H9 (cell line): ENCODE measurements at regions not wholly inside any gene's neighbourhood (a gene's known extent, or its start where the extent isn't known, plus 50 kb on each side); places are given as distances from the start of the nearest gene placed in this dataset.

ENCODE experiments used
- DNase-seq: peaks from one replicate; pipeline ENCODE4 v3.0.0-alpha.2; 2017
- H2AFZ ChIP-seq: one replicate; pipeline ENCODE4 v1.6.1; 2013; ENCODE audit warnings: mild to moderate bottlenecking, low read length, control low read depth, moderate library complexity
- H2AK5ac ChIP-seq: 2 replicates; pipeline ENCODE4 v1.6.1; 2013; ENCODE audit warnings: low read length, control low read depth, mixed read lengths; ENCODE audit not compliant: insufficient read length
- H2BK120ac ChIP-seq: one replicate; pipeline ENCODE4 v1.6.1; 2013; ENCODE audit warnings: low read depth, mild to moderate bottlenecking, low read length, control low read depth, inconsistent platforms; ENCODE audit not compliant: poor library complexity, severe bottlenecking
- H2BK12ac ChIP-seq: 2 replicates; pipeline ENCODE4 v1.6.1; 2013; ENCODE audit warnings: low read length, control low read depth, mixed read lengths, low read depth; ENCODE audit not compliant: insufficient read length
- H2BK15ac ChIP-seq: 2 replicates; pipeline ENCODE4 v1.6.1; 2013; ENCODE audit warnings: low read depth, low read length, control low read depth
- H2BK20ac ChIP-seq: one replicate; pipeline ENCODE4 v1.6.1; 2013; ENCODE audit warnings: low read depth, mild to moderate bottlenecking, low read length, control low read depth, inconsistent platforms; ENCODE audit not compliant: poor library complexity, severe bottlenecking
- H2BK5ac ChIP-seq: 2 replicates; pipeline ENCODE4 v1.6.1; 2013; ENCODE audit warnings: low read length, control low read depth, mixed read lengths; ENCODE audit not compliant: insufficient read length
- H3K14ac ChIP-seq: 2 replicates; pipeline ENCODE4 v1.6.1; 2013; ENCODE audit warnings: low read length, control low read depth; ENCODE audit not compliant: insufficient read depth
- H3K18ac ChIP-seq: 2 replicates; pipeline ENCODE4 v1.6.1; 2013; ENCODE audit warnings: low read depth, mild to moderate bottlenecking, mixed read lengths, low read length, control low read depth; ENCODE audit not compliant: insufficient read length
- H3K23ac ChIP-seq: 2 replicates; pipeline ENCODE4 v1.6.1; 2013; ENCODE audit warnings: low read length, control low read depth, mixed read lengths, low read depth; ENCODE audit not compliant: insufficient read length
- H3K23me2 ChIP-seq: 2 replicates; pipeline ENCODE4 v1.6.1; 2013; ENCODE audit warnings: low read depth, mild to moderate bottlenecking, mixed read lengths, low read length, control low read depth; ENCODE audit not compliant: insufficient read length, poor library complexity, severe bottlenecking
- H3K27ac ChIP-seq: 2 replicates; pipeline ENCODE4 v1.5.1; 2013; ENCODE audit warnings: low read length, control low read depth, mixed read lengths, low read depth; ENCODE audit not compliant: insufficient read length
- H3K27me3 ChIP-seq: 2 replicates; pipeline ENCODE4 v1.6.1; 2013; ENCODE audit warnings: low read length, control low read depth, inconsistent platforms; ENCODE audit not compliant: insufficient read depth
- H3K4ac ChIP-seq: 2 replicates; pipeline ENCODE4 v1.6.1; 2013; ENCODE audit warnings: low read depth, mild to moderate bottlenecking, control low read depth, inconsistent platforms, low read length, moderate library complexity
- H3K4me1 ChIP-seq: 2 replicates; pipeline ENCODE4 v1.6.1; 2013; ENCODE audit warnings: low read length, control low read depth, inconsistent platforms; ENCODE audit not compliant: insufficient read depth
- H3K4me2 ChIP-seq: 2 replicates; pipeline ENCODE4 v1.6.1; 2013; ENCODE audit warnings: low read length, control low read depth, mixed read lengths; ENCODE audit not compliant: insufficient read length, insufficient read depth
- H3K56ac ChIP-seq: 2 replicates; pipeline ENCODE4 v1.6.1; 2013; ENCODE audit warnings: low read depth, mild to moderate bottlenecking, mixed read lengths, low read length, control low read depth; ENCODE audit not compliant: insufficient read length
- H3K79me1 ChIP-seq: 2 replicates; pipeline ENCODE4 v1.6.1; 2013; ENCODE audit warnings: low read depth, mild to moderate bottlenecking, moderate library complexity, low read length, control low read depth, inconsistent platforms; ENCODE audit not compliant: insufficient read depth, poor library complexity, severe bottlenecking
- H3K79me2 ChIP-seq: 2 replicates; pipeline ENCODE4 v1.6.1; 2013; ENCODE audit warnings: low read length, control low read depth, inconsistent platforms; ENCODE audit not compliant: insufficient read depth
- H3K9ac ChIP-seq: 2 replicates; pipeline ENCODE4 v1.6.1; 2013; ENCODE audit warnings: low read length, control low read depth, mixed read lengths; ENCODE audit not compliant: insufficient read length; ENCODE audit errors: extremely low read depth
- H3K9me3 ChIP-seq: one replicate; pipeline ENCODE4 v1.6.1; 2013; ENCODE audit warnings: low read depth, low read length, inconsistent platforms; ENCODE audit not compliant: control insufficient read depth
- H3T11ph ChIP-seq: one replicate; pipeline ENCODE4 v1.6.1; 2013; ENCODE audit warnings: mild to moderate bottlenecking, low read length, control low read depth, inconsistent platforms
- H4K20me1 ChIP-seq: one replicate; pipeline ENCODE4 v1.6.1; 2013; ENCODE audit not compliant: control insufficient read depth, insufficient read length, insufficient read depth
- H4K5ac ChIP-seq: 2 replicates; pipeline ENCODE4 v1.6.1; 2013; ENCODE audit warnings: low read depth, mild to moderate bottlenecking, mixed read lengths, low read length, control low read depth; ENCODE audit not compliant: insufficient read length
- H4K8ac ChIP-seq: replicated peaks from 2 replicates; pipeline ENCODE4 v1.6.1; 2013; ENCODE audit warnings: low read length, control low read depth, mixed read lengths, low read depth; ENCODE audit not compliant: insufficient read length
- H4K91ac ChIP-seq: 2 replicates; pipeline ENCODE4 v1.6.1; 2013; ENCODE audit warnings: low read depth, mild to moderate bottlenecking, moderate library complexity, mixed read lengths, low read length, control low read depth; ENCODE audit not compliant: insufficient read length
- H3K27ac Mint-ChIP-seq, 3 experiments: 2 replicates in 2 of 3; 3 replicates in 1 of 3; pipeline ENCODE4 v1.8.0; 2020 to 2021; ENCODE audit warnings: mixed read lengths in 3 of 3, mild to moderate bottlenecking in 1 of 3, moderate library complexity in 1 of 3
- H3K27me3 Mint-ChIP-seq: 2 replicates; pipeline ENCODE4 v1.8.0; 2021; ENCODE audit warnings: low read depth, mild to moderate bottlenecking, moderate library complexity, mixed read lengths
- H3K36me3 Mint-ChIP-seq, 3 experiments: 2 replicates in 2 of 3; 3 replicates in 1 of 3; pipeline ENCODE4 v1.8.0; 2020 to 2021; ENCODE audit warnings: low read depth in 3 of 3, mixed read lengths in 3 of 3; ENCODE audit not compliant: insufficient read depth in 1 of 3
- H3K4me1 Mint-ChIP-seq, 2 experiments: 2 replicates each; pipeline ENCODE4 v1.8.0; 2020; ENCODE audit warnings: mixed read lengths in 2 of 2
- H3K4me3 Mint-ChIP-seq, 2 experiments: 2 replicates in 1 of 2; 3 replicates in 1 of 2; pipeline ENCODE4 v1.8.0; 2020 to 2021; ENCODE audit warnings: mild to moderate bottlenecking in 2 of 2, mixed read lengths in 2 of 2, moderate library complexity in 1 of 2
- H3K9me3 Mint-ChIP-seq, 2 experiments: 2 replicates in 1 of 2; 3 replicates in 1 of 2; pipeline ENCODE4 v1.8.0; 2020; ENCODE audit warnings: mild to moderate bottlenecking in 2 of 2, mixed read lengths in 2 of 2, moderate library complexity in 1 of 2
- WGBS: extraction: QIAGEN DNeasy Blood & Tissue Kit; methylation state at CpG from one replicate; pipeline ENCODE4 v1.1.7; 2013; ENCODE audit warnings: missing lambda C conversion rate, low lambda C conversion rate, mixed read lengths; ENCODE audit not compliant: insufficient read length; ENCODE audit errors: extremely low coverage; 5-methylcytosine and 5-hydroxymethylcytosine counted together
- TF ChIP-seq, protein P1 (sequence below): fragments of 200-600 bp; sonication (generic); conservative IDR thresholded peaks from 3 replicates; pipeline ENCODE4 v1.8.0; 2021; ENCODE audit warnings: antibody characterized with exemption, mild to moderate bottlenecking

DNA sequence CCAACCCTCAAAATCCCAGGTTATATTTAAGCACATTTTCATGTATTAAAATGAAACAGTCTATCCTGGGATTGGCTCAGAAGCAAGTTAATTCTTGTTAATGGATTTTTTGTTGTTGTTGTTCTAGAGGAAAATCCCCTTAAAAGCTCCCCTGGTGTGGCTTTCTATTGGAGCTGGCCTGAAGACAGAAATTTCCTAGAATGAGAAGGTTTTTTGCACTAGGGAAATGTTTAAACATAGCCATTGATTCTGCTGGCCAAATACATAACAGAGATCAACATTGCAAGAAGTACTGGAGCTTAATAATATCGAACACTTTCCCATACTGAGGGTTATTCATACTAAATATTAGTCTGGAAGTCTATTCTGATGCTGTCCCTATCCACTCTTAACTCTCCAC lies 148.8 kb upstream of the PCDH18 start:
- H2AFZ ChIP-seq: no peak overlapping the region
- Mint-ChIP-seq H3K9me3 (peaks cover 0 to 4% of the 10 kb centered on the region in 2 experiments; a peak in 1 of 5 replicates), H3K36me3 (peaks cover 0 to 11% (median 6%) of the 10 kb centered on the region in 3 experiments; a peak in 4 of 7 replicates), H3K27me3 (no peaks in the 10 kb centered on the region), H3K4me1 (peaks cover 16 to 21% of the 10 kb centered on the region in 2 experiments), H3K27ac (peak overlapping the region in 1 of 3 experiments; percentile 80; a peak in 2 of 7 replicates), H3K4me3 (no peak overlapping the region)
- H3T11ph ChIP-seq: no peak overlapping the region
- H3K23ac ChIP-seq: no peak overlapping the region
- no peak overlapping the region for H3K27ac ChIP-seq
- no peaks in the 10 kb centered on the region for H3K4me1 ChIP-seq
- H2BK15ac ChIP-seq: no peak overlapping the region
- H2AK5ac ChIP-seq: no peak overlapping the region
- H4K91ac ChIP-seq: no peak overlapping the region
- H3K79me1 ChIP-seq: no peaks in the 10 kb centered on the region
- TF ChIP-seq, protein P1, sequence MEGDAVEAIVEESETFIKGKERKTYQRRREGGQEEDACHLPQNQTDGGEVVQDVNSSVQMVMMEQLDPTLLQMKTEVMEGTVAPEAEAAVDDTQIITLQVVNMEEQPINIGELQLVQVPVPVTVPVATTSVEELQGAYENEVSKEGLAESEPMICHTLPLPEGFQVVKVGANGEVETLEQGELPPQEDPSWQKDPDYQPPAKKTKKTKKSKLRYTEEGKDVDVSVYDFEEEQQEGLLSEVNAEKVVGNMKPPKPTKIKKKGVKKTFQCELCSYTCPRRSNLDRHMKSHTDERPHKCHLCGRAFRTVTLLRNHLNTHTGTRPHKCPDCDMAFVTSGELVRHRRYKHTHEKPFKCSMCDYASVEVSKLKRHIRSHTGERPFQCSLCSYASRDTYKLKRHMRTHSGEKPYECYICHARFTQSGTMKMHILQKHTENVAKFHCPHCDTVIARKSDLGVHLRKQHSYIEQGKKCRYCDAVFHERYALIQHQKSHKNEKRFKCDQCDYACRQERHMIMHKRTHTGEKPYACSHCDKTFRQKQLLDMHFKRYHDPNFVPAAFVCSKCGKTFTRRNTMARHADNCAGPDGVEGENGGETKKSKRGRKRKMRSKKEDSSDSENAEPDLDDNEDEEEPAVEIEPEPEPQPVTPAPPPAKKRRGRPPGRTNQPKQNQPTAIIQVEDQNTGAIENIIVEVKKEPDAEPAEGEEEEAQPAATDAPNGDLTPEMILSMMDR: no peak
- H4K20me1 ChIP-seq: peaks cover 2% of the 10 kb centered on the region
- H2BK20ac ChIP-seq: no peak overlapping the region
- H3K27me3 ChIP-seq: no peaks in the 10 kb centered on the region
- no peaks in the 10 kb centered on the region for H3K79me2 ChIP-seq
- H3K9me3 ChIP-seq: no peaks in the 10 kb centered on the region
- WGBS: no CpG with 5 or more reads among the region's 1 CpG
- H3K4ac ChIP-seq: no peak overlapping the region
- H3K56ac ChIP-seq: no peak overlapping the region
- H2BK5ac ChIP-seq: no peak overlapping the region
- no peak overlapping the region for H4K8ac ChIP-seq
- no peak overlapping the region for H3K14ac ChIP-seq
- H4K5ac ChIP-seq: no peak overlapping the region
- no peak overlapping the region for H2BK12ac ChIP-seq
- no peak for DNase-seq
- H2BK120ac ChIP-seq: no peak overlapping the region
- H3K23me2 ChIP-seq: no peaks in the 10 kb centered on the region
- no peak overlapping the region for H3K18ac ChIP-seq
- no peak overlapping the region for H3K4me2 ChIP-seq
- H3K9ac ChIP-seq: no peak overlapping the region
